HepG2 (cell line): ENCODE measurements at regions not wholly inside any gene's neighbourhood (a gene's known extent, or its start where the extent isn't known, plus 50 kb on each side); places are given as distances from the start of the nearest gene placed in this dataset.

ENCODE experiments used
- CTCF ChIP-seq: sonication (generic); formaldehyde crosslinking; IDR thresholded peaks from 2 replicates; pipeline ENCODE4 v1.5.0; 2020; ENCODE audit warnings: mild to moderate bottlenecking, missing genetic modification reagents, moderate library complexity
- EP300 ChIP-seq, 3 experiments: sonication (generic) in 1 of 3; formaldehyde crosslinking in 1 of 3; IDR thresholded peaks; 2 replicates each; pipeline versions ENCODE4 v1.5.1 to v1.6.1; 2011 to 2020; ENCODE audit warnings: low read depth in 2 of 3, low read length in 2 of 3, borderline replicate concordance in 1 of 3, improper control_type of control experiment in 1 of 3, mild to moderate bottlenecking in 1 of 3, missing genetic modification reagents in 1 of 3, moderate library complexity in 1 of 3
- GABPB1 ChIP-seq: IDR thresholded peaks from 2 replicates; pipeline ENCODE4 v1.6.1; 2016; ENCODE audit warnings: mild to moderate bottlenecking, missing genetic modification reagents, moderate library complexity, missing compliant biosample characterization
- HOXA3 ChIP-seq: sonication (generic); formaldehyde crosslinking; IDR thresholded peaks from 2 replicates; pipeline ENCODE4 v1.5.0; 2020; ENCODE audit warnings: missing genetic modification reagents
- ZNF333 ChIP-seq: sonication (generic); formaldehyde crosslinking; IDR thresholded peaks from 2 replicates; pipeline ENCODE4 v1.4.0; 2020; ENCODE audit warnings: mild to moderate bottlenecking, missing genetic modification reagents, borderline replicate concordance

DNA sequence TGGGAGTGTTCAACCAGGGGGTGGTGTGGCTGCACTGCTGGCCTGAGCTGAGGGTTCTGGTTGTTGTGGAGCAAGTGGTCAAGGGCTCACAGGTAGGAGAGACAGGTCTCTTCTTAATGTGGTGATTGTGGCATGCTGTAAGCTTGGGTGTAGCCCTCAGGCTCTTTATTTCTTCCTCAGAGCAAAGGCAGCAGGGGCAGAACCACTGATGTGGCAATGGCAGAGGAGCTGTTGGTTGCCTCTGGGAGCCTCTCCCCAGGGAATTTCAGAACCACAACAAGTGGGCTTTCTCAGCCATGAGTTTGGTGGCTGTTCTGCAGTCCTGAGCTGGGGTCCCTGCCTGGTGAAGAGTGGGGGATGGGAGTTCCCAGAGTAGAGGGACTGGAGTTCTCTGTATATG, 1017.2 kb downstream of the SH3BGRL start:
- TF ChIP-seq EP300 (IDR thresholded peaks at IDR 0.05; ENCODE audit: low read depth in 2 of 2, low read length in 2 of 2): no peak
- TF ChIP-seq EP300 (CRISPR knock-in tag; IDR thresholded peaks at IDR 0.05; ENCODE audit: borderline replicate concordance): no peak
- TF ChIP-seq CTCF (CRISPR knock-in tag): no peak
- TF ChIP-seq ZNF333 (CRISPR knock-in tag): no peak
- TF ChIP-seq GABPB1 (CRISPR knock-in tag): no peak
- TF ChIP-seq HOXA3 (CRISPR knock-in tag): no peak
